Liver (tissue), 7 donors: ENCODE measurements at regions not wholly inside any gene's neighbourhood (a gene's known extent, or its start where the extent isn't known, plus 50 kb on each side); places are given as distances from the start of the nearest gene placed in this dataset.

Source experiments
- DNase-seq: peaks from one replicate; pipeline ENCODE4 v3.0.0-alpha.2; 2017; ENCODE audit warnings: low spot score
- H3K27ac ChIP-seq, 2 donors: one replicate each; pipeline ENCODE4 v1.7.0; 2013; ENCODE audit warnings: inconsistent platforms in 2 of 2, low read length in 2 of 2, control low read depth in 1 of 2, low read depth in 1 of 2, mild to moderate bottlenecking in 1 of 2
- H3K27me3 ChIP-seq, 4 donors: one replicate each; pipeline versions ENCODE4 v1.6.1 to v1.7.0; 2013; ENCODE audit warnings: low read length in 3 of 4, inconsistent platforms in 1 of 4, mild to moderate bottlenecking in 1 of 4, moderate library complexity in 1 of 4; ENCODE audit not compliant: control insufficient read depth in 4 of 4, insufficient read depth in 4 of 4
- H3K36me3 ChIP-seq, 4 donors: one replicate each; pipeline versions ENCODE4 v1.6.1 to v1.7.0; 2013; ENCODE audit warnings: low read length in 3 of 4, mild to moderate bottlenecking in 3 of 4, low read depth in 1 of 4, moderate library complexity in 1 of 4; ENCODE audit not compliant: control insufficient read depth in 4 of 4, insufficient read depth in 3 of 4
- H3K4me1 ChIP-seq, 4 donors: one replicate each; pipeline versions ENCODE4 v1.6.1 to v1.7.0; 2013; ENCODE audit warnings: low read length in 3 of 4, mild to moderate bottlenecking in 3 of 4, moderate library complexity in 1 of 4; ENCODE audit not compliant: control insufficient read depth in 4 of 4, insufficient read depth in 4 of 4
- H3K4me3 ChIP-seq, 3 donors: one replicate each; pipeline versions ENCODE4 v1.6.1 to v1.7.0; 2013; ENCODE audit warnings: low read length in 3 of 3, control low read depth in 1 of 3, low read depth in 1 of 3, mild to moderate bottlenecking in 1 of 3
- H3K9ac ChIP-seq, 2 donors: one replicate each; pipeline ENCODE4 v1.7.0; 2013; ENCODE audit warnings: low read length in 2 of 2, mild to moderate bottlenecking in 2 of 2, moderate library complexity in 2 of 2, control low read depth in 1 of 2, low read depth in 1 of 2
- H3K9me3 ChIP-seq, 4 donors: one replicate each; pipeline versions ENCODE4 v1.6.1 to v1.7.0; 2013; ENCODE audit warnings: low read length in 3 of 4; ENCODE audit not compliant: control insufficient read depth in 4 of 4
- EGR1 ChIP-seq, 2 donors: IDR thresholded peaks; 2 replicates each; pipeline ENCODE4 v1.6.1; 2016 to 2018; ENCODE audit warnings: antibody characterized with exemption in 2 of 2, low read depth in 2 of 2
- FOXA1 ChIP-seq: IDR thresholded peaks from 2 replicates; pipeline ENCODE4 v1.6.1; 2016; ENCODE audit warnings: antibody characterized with exemption
- FOXA2 ChIP-seq: IDR thresholded peaks from 2 replicates; pipeline ENCODE4 v1.6.1; 2016; ENCODE audit warnings: antibody characterized with exemption
- GABPA ChIP-seq, 2 donors: IDR thresholded peaks in 1 of 2; conservative IDR thresholded peaks in 1 of 2; 2 replicates each; pipeline ENCODE4 v1.6.1; 2016; ENCODE audit warnings: antibody characterized with exemption in 2 of 2, mild to moderate bottlenecking in 1 of 2, moderate library complexity in 1 of 2
- HNF4G ChIP-seq: IDR thresholded peaks from 2 replicates; pipeline ENCODE4 v1.6.1; 2016; ENCODE audit warnings: antibody characterized with exemption
- JUND ChIP-seq, 2 donors: IDR thresholded peaks; 2 replicates each; pipeline ENCODE4 v1.6.1; 2016; ENCODE audit warnings: antibody characterized with exemption in 2 of 2
- NR2F2 ChIP-seq: IDR thresholded peaks from 2 replicates; pipeline ENCODE4 v1.6.1; 2016; ENCODE audit warnings: antibody characterized with exemption
- RAD21 ChIP-seq, 2 donors: IDR thresholded peaks; 2 replicates each; pipeline ENCODE4 v1.6.1; 2016; ENCODE audit warnings: antibody characterized with exemption in 2 of 2, mild to moderate bottlenecking in 2 of 2
- RXRA ChIP-seq, 2 donors: IDR thresholded peaks; 2 replicates each; pipeline ENCODE4 v1.6.1; 2017 to 2018; ENCODE audit warnings: antibody characterized with exemption in 2 of 2, mild to moderate bottlenecking in 1 of 2
- SP1 ChIP-seq: IDR thresholded peaks from 2 replicates; pipeline ENCODE4 v1.6.1; 2018; ENCODE audit warnings: antibody characterized with exemption, mild to moderate bottlenecking
- TAF1 ChIP-seq: conservative IDR thresholded peaks from 2 replicates; pipeline ENCODE4 v1.6.1; 2016; ENCODE audit warnings: antibody characterized with exemption, mild to moderate bottlenecking
- YY1 ChIP-seq: IDR thresholded peaks from 2 replicates; pipeline ENCODE4 v1.6.1; 2016; ENCODE audit warnings: antibody characterized with exemption, mild to moderate bottlenecking
- WGBS: extraction: QIAGEN DNeasy Blood & Tissue Kit; methylation state at CpG from one replicate; pipeline ENCODE4 v1.1.7; 2013; 5-methylcytosine and 5-hydroxymethylcytosine counted together
- TF ChIP-seq, protein P1 (sequence below): IDR thresholded peaks from 2 replicates; pipeline ENCODE4 v1.6.1; 2016; ENCODE audit warnings: antibody characterized with exemption
- TF ChIP-seq, protein P2 (sequence below): IDR thresholded peaks from 2 replicates; pipeline ENCODE4 v1.6.1; 2016; ENCODE audit warnings: antibody characterized with exemption
- TF ChIP-seq, protein P3 (sequence below): IDR thresholded peaks from 2 replicates; pipeline ENCODE4 v1.6.1; 2016; ENCODE audit warnings: antibody characterized with exemption
- donor health status: healthy.
- donor health status: healthy.
- donor health status: healthy.
- donor health status: healthy.

DNA sequence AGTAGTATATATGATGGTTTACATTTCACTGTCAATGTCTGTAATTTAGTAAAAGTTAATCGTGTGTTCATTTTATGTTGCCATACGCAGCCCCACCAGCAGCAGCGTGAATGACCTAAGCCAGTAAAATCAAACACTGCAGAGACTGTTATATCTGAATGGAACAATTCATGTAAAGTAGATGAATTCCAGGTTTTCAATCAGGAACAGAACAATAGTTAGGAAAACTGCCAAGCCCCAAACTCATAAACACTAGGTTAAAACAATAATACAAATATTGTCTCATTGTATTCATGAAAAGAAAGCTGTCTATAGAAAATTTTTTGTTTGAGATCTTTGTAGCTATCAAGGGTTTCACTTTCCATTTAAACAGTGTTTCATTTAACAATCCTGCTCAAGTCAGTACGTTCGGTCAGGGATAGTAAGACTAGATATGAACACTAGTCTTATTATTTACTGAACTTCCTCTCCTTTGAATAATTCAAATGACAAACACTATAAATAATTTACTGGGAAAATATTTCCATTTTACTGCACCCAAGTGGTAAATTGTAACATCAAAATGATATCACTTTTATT lies 256.8 kb upstream of the FLRT2 start:
- Histone ChIP-seq H3K9me3 (no peaks in the 10 kb centered on the region), H3K9ac (peak overlapping the region in 1 of 2 donors; percentile 13), H3K36me3 (no peaks in the 10 kb centered on the region), H3K4me1 (no peaks in the 10 kb centered on the region), H3K27me3 (peaks cover 0 to under 1% (median 0%) of the 10 kb centered on the region in 4 donors), H3K27ac (no peak overlapping the region), H3K4me3 (no peak overlapping the region)
- DNase-seq, result no peak
- TF ChIP-seq YY1 (no peak), HNF4G (no peak), FOXA2 (no peak), TAF1 (no peak), RAD21 (IDR thresholded peaks at IDR 0.05) (no peak), SP1 (no peak), RXRA (IDR thresholded peaks at IDR 0.05) (no peak), GABPA (IDR thresholded peaks at IDR 0.05 in 1 of 2, conservative IDR thresholded peaks at IDR 0.05 in 1 of 2) (no peak), FOXA1 (no peak), EGR1 (IDR thresholded peaks at IDR 0.05; ENCODE audit: low read depth in 2 of 2) (no peak), JUND (IDR thresholded peaks at IDR 0.05) (no peak)
- TF ChIP-seq, protein P1, sequence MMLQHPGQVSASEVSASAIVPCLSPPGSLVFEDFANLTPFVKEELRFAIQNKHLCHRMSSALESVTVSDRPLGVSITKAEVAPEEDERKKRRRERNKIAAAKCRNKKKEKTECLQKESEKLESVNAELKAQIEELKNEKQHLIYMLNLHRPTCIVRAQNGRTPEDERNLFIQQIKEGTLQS, result no peak
- TF ChIP-seq, protein P2, sequence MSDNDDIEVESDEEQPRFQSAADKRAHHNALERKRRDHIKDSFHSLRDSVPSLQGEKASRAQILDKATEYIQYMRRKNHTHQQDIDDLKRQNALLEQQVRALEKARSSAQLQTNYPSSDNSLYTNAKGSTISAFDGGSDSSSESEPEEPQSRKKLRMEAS, result no peak
- TF ChIP-seq, protein P3, sequence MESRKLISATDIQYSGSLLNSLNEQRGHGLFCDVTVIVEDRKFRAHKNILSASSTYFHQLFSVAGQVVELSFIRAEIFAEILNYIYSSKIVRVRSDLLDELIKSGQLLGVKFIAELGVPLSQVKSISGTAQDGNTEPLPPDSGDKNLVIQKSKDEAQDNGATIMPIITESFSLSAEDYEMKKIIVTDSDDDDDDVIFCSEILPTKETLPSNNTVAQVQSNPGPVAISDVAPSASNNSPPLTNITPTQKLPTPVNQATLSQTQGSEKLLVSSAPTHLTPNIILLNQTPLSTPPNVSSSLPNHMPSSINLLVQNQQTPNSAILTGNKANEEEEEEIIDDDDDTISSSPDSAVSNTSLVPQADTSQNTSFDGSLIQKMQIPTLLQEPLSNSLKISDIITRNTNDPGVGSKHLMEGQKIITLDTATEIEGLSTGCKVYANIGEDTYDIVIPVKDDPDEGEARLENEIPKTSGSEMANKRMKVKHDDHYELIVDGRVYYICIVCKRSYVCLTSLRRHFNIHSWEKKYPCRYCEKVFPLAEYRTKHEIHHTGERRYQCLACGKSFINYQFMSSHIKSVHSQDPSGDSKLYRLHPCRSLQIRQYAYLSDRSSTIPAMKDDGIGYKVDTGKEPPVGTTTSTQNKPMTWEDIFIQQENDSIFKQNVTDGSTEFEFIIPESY, result no peak
- WGBS, result 67% methylated on average over 5 of the region's 5 CpGs

DNA sequence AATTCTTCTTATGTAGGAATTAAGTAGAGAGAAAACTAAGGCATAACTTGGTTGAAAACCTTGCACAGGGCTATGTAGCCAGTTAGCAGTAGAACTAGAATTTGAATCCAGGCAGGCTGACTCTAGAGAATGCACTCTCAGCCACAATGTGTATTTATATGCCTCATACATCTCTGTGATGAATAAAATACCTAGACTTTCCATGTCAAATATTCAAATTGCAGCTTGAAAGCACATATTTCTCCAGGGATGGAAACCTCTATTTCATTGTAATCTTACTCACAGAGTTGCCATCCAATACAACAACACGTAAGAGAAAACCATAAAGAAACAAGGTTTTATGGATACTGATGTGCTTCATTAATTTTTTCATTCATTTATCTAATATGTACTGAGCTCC lies 256.0 kb upstream of the FLRT2 start:
- DNase-seq, result no peak
- Histone ChIP-seq H3K9ac (no peak overlapping the region), H3K36me3 (no peaks in the 10 kb centered on the region), H3K27me3 (no peaks in the 10 kb centered on the region), H3K4me1 (no peaks in the 10 kb centered on the region), H3K9me3 (no peaks in the 10 kb centered on the region), H3K27ac (no peak overlapping the region), H3K4me3 (no peak overlapping the region)
- WGBS, result 91% methylated on average over 1 of the region's 1 CpG
- TF ChIP-seq TAF1 (no peak), GABPA (IDR thresholded peaks at IDR 0.05 in 1 of 2, conservative IDR thresholded peaks at IDR 0.05 in 1 of 2) (no peak), RXRA (IDR thresholded peaks at IDR 0.05) (no peak), NR2F2 (no peak)

DNA sequence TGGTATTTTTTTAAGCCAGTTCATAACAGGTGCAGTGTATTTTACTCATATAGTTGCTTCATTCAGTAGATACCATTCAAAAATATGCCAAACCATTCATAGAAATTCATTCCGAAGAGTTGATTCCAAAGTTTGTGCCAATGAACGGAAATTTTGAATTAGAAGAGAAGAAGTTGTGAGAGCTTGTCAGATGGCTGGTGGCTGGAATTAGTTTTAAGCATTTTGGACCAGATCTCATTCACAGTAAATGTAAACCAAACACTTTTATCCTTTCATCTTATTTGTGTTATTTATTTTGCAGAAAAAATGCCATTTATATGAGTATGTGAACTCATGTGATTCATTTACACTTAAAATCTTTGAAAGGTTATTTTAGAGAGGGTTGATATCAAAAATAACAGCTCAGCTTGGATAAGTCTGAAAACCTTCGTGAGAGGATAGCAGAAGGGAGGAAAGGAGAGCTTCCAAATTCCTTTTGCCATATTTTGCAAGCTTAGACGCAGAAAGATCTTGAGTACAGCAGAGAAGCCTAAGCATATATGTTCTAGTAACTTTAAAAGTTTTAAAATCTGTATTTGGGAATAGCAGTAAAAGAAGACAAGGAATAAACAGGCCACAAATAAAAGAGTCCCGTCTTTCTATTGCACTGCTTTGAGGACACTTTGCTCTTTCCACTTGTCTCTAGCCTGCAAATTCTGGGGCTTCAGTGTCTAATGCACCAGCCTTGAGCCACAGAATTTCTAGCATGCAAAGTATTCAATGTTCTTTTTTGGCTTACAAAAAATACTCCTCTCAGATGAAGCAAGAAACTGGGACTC lies 253.6 kb upstream of the FLRT2 start:
- Histone ChIP-seq H3K36me3 (no peaks in the 10 kb centered on the region), H3K27ac (no peak overlapping the region), H3K9me3 (no peaks in the 10 kb centered on the region), H3K4me1 (no peaks in the 10 kb centered on the region), H3K4me3 (no peak overlapping the region), H3K27me3 (no peaks in the 10 kb centered on the region), H3K9ac (no peak overlapping the region)
- TF ChIP-seq, protein P1, result no peak
- TF ChIP-seq, protein P3, result no peak
- TF ChIP-seq EGR1 (IDR thresholded peaks at IDR 0.05; ENCODE audit: low read depth in 2 of 2) (no peak), GABPA (IDR thresholded peaks at IDR 0.05 in 1 of 2, conservative IDR thresholded peaks at IDR 0.05 in 1 of 2) (no peak), SP1 (no peak), FOXA2 (no peak), RXRA (IDR thresholded peaks at IDR 0.05) (no peak), NR2F2 (no peak), TAF1 (no peak)
- 75% methylated on average over 5 of the region's 5 CpGs for WGBS
- no peak for DNase-seq
